Endothelial cell of umbilical vein (primary cell): ENCODE measurements at regions not wholly inside any gene's neighbourhood (a gene's known extent, or its start where the extent isn't known, plus 50 kb on each side); places are given as distances from the start of the nearest gene placed in this dataset.

Experiments
- BruUV-seq: library from RNA; stranded (reverse); fragments of 400-500 nt; replicated peaks from 2 replicates; lab custom pipeline; 2021; lab: Mats Ljungman, UMichigan
- CTCF ChIA-PET: fragments of 300-600, 350-600 bp; sonication (Branson Sonifier 250); formaldehyde crosslinking; loops from one replicate; lab custom pipeline; 2021; ENCODE audit warnings: antibody characterized with exemption, inconsistent platforms; lab: Charles Lee
- POLR2A ChIA-PET: fragments of 300-600, 350-600 bp; sonication (Branson Sonifier 250); formaldehyde crosslinking; loops from one replicate; lab custom pipeline; 2021; ENCODE audit warnings: antibody characterized with exemption, inconsistent platforms; lab: Charles Lee
- DNase-seq: peaks from one replicate; pipeline ENCODE4 v3.0.0-alpha.2; 2011; ENCODE audit warnings: low read depth, low spot score
- FAIRE-seq: peaks from 2 replicates; lab custom pipeline; 2011; peaks lifted over from hg19 to GRCh38; lab: Jason Lieb, UNC
- H2AFZ ChIP-seq: 2 replicates; pipeline ENCODE4 v1.6.0; 2012; ENCODE audit warnings: low read depth, low read length, control low read depth, inconsistent platforms
- H3K27ac ChIP-seq: 2 replicates; pipeline ENCODE4 v1.5.1; 2011; ENCODE audit warnings: low read depth, mild to moderate bottlenecking, control low read depth, low read length, moderate library complexity; ENCODE audit not compliant: insufficient read depth
- H3K27me3 ChIP-seq, 2 experiments: 2 replicates each; pipeline versions ENCODE4 v1.6.0 to v1.6.1; 2011; ENCODE audit warnings: low read length in 2 of 2, mixed read lengths in 1 of 2; ENCODE audit not compliant: control insufficient read depth in 2 of 2, insufficient read depth in 2 of 2
- H3K36me3 ChIP-seq, 2 experiments: 2 replicates in 1 of 2; 3 replicates in 1 of 2; pipeline ENCODE4 v1.5.1; 2011; ENCODE audit warnings: low read length in 2 of 2, mild to moderate bottlenecking in 1 of 2, moderate library complexity in 1 of 2; ENCODE audit not compliant: control insufficient read depth in 2 of 2, insufficient read depth in 2 of 2; ENCODE audit errors: extremely low read depth in 1 of 2
- H3K4me1 ChIP-seq: 3 replicates; pipeline ENCODE4 v1.5.1; 2011; ENCODE audit warnings: mild to moderate bottlenecking, low read length; ENCODE audit not compliant: control insufficient read depth, insufficient read depth; ENCODE audit errors: extremely low read depth
- H3K4me2 ChIP-seq: 2 replicates; pipeline ENCODE4 v1.6.1; 2011; ENCODE audit warnings: low read length, control low read depth, mixed read lengths; ENCODE audit not compliant: insufficient read depth
- H3K4me3 ChIP-seq, 3 experiments: fragments of 200-600 bp in 1 of 3; sonication (generic), shearing (Covaris generic) in 1 of 3; replicated peaks in 1 of 3; 2 replicates each; pipeline ENCODE4 v1.5.1; 2011 to 2016; ENCODE audit warnings: control low read depth in 3 of 3, low read length in 3 of 3, mild to moderate bottlenecking in 2 of 3, inconsistent platforms in 1 of 3, low read depth in 1 of 3, moderate library complexity in 1 of 3; ENCODE audit not compliant: insufficient read depth in 1 of 3
- H3K79me2 ChIP-seq: 2 replicates; pipeline ENCODE4 v1.6.0; 2012; ENCODE audit warnings: low read length, inconsistent platforms; ENCODE audit not compliant: control insufficient read depth, insufficient read depth
- H3K9ac ChIP-seq: replicated peaks from 2 replicates; pipeline ENCODE3; 2011; ENCODE audit warnings: low read length, control low read depth; ENCODE audit not compliant: insufficient read depth; ENCODE audit errors: extremely low read depth
- H3K9me1 ChIP-seq: replicated peaks from 3 replicates; pipeline ENCODE4 v1.6.0; 2011; ENCODE audit warnings: mild to moderate bottlenecking, low read length; ENCODE audit not compliant: control insufficient read depth, insufficient read depth; ENCODE audit errors: extremely low read depth
- H3K9me3 ChIP-seq: replicated peaks from 2 replicates; pipeline ENCODE4 v1.5.1; 2012; ENCODE audit warnings: low read length, inconsistent platforms; ENCODE audit not compliant: control insufficient read depth, insufficient read depth
- H4K20me1 ChIP-seq: replicated peaks from 2 replicates; pipeline ENCODE3; 2011; ENCODE audit warnings: mild to moderate bottlenecking, low read length; ENCODE audit not compliant: control insufficient read depth, insufficient read depth; ENCODE audit errors: extremely low read depth
- CTCF ChIP-seq, 2 donors: IDR thresholded peaks; 1 replicate in 1 of 2; 2 replicates in 1 of 2; pipeline ENCODE4 v1.5.1; 2011; ENCODE audit warnings: low read length in 2 of 2, mild to moderate bottlenecking in 2 of 2, moderate library complexity in 2 of 2, control low read depth in 1 of 2, inconsistent platforms in 1 of 2, low read depth in 1 of 2; ENCODE audit not compliant: insufficient read depth in 1 of 2; ENCODE audit errors: extremely low read depth in 1 of 2
- EZH2 ChIP-seq: IDR thresholded peaks from 2 replicates; pipeline ENCODE4 v1.6.1; 2012; ENCODE audit warnings: borderline replicate concordance, low read depth, mild to moderate bottlenecking, moderate library complexity, low read length, inconsistent platforms; ENCODE audit not compliant: severe bottlenecking
- FOS ChIP-seq: IDR thresholded peaks from 2 replicates; pipeline ENCODE4 v1.6.1; 2011; ENCODE audit warnings: mild to moderate bottlenecking, low read length, moderate library complexity, borderline replicate concordance; ENCODE audit not compliant: insufficient read depth
- GATA2 ChIP-seq: IDR thresholded peaks from 2 replicates; pipeline ENCODE4 v1.7.0; 2011; ENCODE audit warnings: low read depth, mild to moderate bottlenecking, moderate library complexity, mixed read lengths, low read length; ENCODE audit not compliant: insufficient read length, insufficient read depth
- JUN ChIP-seq: IDR thresholded peaks from 2 replicates; pipeline ENCODE4 v1.6.1; 2011; ENCODE audit warnings: borderline replicate concordance, low read depth; ENCODE audit not compliant: insufficient read length, insufficient read depth
- MYC ChIP-seq: IDR thresholded peaks from one replicate; pipeline ENCODE4 v1.6.1; 2011; ENCODE audit warnings: mild to moderate bottlenecking, low read depth, low read length
- POLR2A ChIP-seq: IDR thresholded peaks from 2 replicates; pipeline ENCODE4 v1.6.1; 2012; ENCODE audit warnings: low read depth, mild to moderate bottlenecking, control low read depth, low read length
- POLR2AphosphoS5 ChIP-seq: IDR thresholded peaks from 2 replicates; pipeline ENCODE4 v1.6.1; 2012; ENCODE audit warnings: low read depth, mild to moderate bottlenecking, control low read depth, low read length, moderate library complexity; ENCODE audit not compliant: insufficient read depth
- dilution Hi-C: fragments of 300-500 bp; cut with MboI; formaldehyde crosslinking; loops from one replicate; pipeline ENCODE4 v1.15.0; 2019; ENCODE audit warnings: low sequenced_read_pairs; ENCODE audit not compliant: extremely low pct_ligation_motif_present
- intact Hi-C: fragments of 100-400 bp; cut with micrococcal nuclease; formaldehyde crosslinking; loops from one replicate; pipeline ENCODE4 v1.10.0; 2022
- TF ChIP-seq, protein P1 (sequence below): IDR thresholded peaks from 2 replicates; pipeline ENCODE4 v1.6.1; 2011; ENCODE audit not compliant: insufficient read depth, insufficient read length

DNA sequence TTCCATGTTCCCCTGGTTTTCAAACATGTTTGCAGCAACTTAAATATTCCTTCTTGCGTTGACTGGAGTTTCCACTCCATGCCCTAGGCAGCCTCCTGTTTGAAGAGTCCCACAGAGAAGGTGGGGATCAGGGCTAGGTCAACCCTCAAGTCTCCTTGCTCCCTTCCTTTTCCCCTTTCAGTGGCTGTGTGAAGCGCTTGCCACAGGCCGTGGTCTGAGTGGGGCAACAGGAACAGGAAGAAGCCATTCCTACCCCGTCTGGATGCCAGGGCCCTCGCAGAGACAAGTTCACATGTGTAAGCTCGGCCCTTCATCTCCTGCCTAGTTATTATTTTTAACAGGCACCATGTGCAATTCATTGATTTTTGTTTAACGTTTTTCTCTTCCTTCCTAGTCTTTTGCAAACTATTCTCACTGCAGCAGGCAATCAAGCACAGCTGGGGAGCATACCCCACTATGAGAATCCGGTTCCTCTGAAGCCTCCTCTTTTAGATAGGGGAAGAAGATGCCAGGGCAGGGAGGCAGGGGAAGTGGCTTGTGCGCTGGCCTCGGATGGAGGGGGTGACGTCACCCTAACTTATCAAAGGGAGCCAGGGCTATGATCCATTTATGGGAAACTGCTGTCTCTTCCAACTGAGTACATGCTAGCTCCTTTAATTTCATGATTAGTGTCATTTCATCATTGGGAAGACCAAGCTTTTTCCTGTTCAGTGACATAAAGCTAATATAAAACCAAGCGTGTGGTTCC is 64.2 kb downstream of the PRLHR start:
- no TSS peak for BruUV-seq
- H3K4me3 ChIP-seq = no peak overlapping the region
- H3K36me3 ChIP-seq = no peaks in the 10 kb centered on the region
- no peak overlapping the region for H3K27ac ChIP-seq
- H3K9me1 ChIP-seq = no peaks in the 10 kb centered on the region
- no peaks in the 10 kb centered on the region for H3K9me3 ChIP-seq
- TF ChIP-seq FOS = no peak
- TF ChIP-seq, protein P1, sequence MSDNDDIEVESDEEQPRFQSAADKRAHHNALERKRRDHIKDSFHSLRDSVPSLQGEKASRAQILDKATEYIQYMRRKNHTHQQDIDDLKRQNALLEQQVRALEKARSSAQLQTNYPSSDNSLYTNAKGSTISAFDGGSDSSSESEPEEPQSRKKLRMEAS = no peak
- TF ChIP-seq JUN = no peak
- POLR2A ChIA-PET = no interaction called here
- no peak overlapping the region for H3K9ac ChIP-seq
- no peaks in the 10 kb centered on the region for H3K4me1 ChIP-seq
- no peaks in the 10 kb centered on the region for H3K27me3 ChIP-seq
- DNase-seq = no peak
- intact Hi-C loops = no loop called here
- CTCF ChIA-PET = no interaction called here
- dilution Hi-C loops = no loop called here
- H3K79me2 ChIP-seq = no peaks in the 10 kb centered on the region
- H2AFZ ChIP-seq = no peak overlapping the region
- H4K20me1 ChIP-seq = no peaks in the 10 kb centered on the region
- no peak overlapping the region for H3K4me2 ChIP-seq
- no peak for FAIRE-seq

DNA sequence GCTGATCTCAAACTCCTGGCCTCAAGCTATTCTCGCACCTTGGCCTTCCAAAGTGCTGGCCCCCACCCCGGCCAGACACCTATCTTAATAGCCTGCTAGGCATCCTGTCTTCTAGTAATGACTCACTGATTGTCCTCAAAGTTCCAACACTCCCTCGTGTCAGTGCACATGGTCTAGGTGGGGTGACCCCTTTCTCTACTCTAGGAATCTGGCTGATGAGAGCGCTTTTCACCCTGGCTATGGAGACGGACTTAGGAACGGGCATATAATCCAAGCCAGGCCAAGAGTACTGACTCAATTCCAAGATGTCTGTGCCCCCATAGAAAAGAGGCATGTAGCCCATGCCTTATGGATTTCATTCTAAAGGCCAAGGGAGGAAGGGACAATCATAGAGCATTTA is 67.0 kb downstream of the PRLHR start:
- Histone ChIP-seq H3K27ac (no peak overlapping the region), H3K9me1 (no peaks in the 10 kb centered on the region), H3K27me3 (no peaks in the 10 kb centered on the region), H3K9me3 (no peaks in the 10 kb centered on the region), H3K4me3 (no peak overlapping the region), H3K9ac (no peak overlapping the region), H3K79me2 (no peaks in the 10 kb centered on the region), H4K20me1 (no peaks in the 10 kb centered on the region), H3K36me3 (no peaks in the 10 kb centered on the region), H3K4me2 (no peak overlapping the region), H2AFZ (no peak overlapping the region), H3K4me1 (no peaks in the 10 kb centered on the region)
- intact Hi-C loops = no loop called here
- FAIRE-seq (no peak), DNase-seq (no peak)
- BruUV-seq = no TSS peak
- dilution Hi-C loops = no loop called here
- TF ChIP-seq GATA2 (no peak), MYC (no peak), POLR2A (no peak), FOS (no peak), CTCF (IDR thresholded peaks at IDR 0.05; ENCODE audit: extremely low read depth in 1 of 2, insufficient read depth in 1 of 2, low read depth in 1 of 2, low read length in 2 of 2) (no peak), POLR2AphosphoS5 (no peak), JUN (no peak), EZH2 (no peak)
- TF ChIP-seq, protein P1 = no peak
- ChIA-PET CTCF (interaction anchor here (1.3 kb wide), 1 partner anchor 16 kb away, joined by 3 read pairs; no protein-coding TSS in a partner anchor), POLR2A (no interaction called here)
